ENCODE measurements at regions not wholly inside any gene's neighbourhood (a gene's known extent, or its start where the extent isn't known, plus 50 kb on each side); places are given as distances from the start of the nearest gene placed in this dataset.
A peak's percentile ranks its signal among the peaks of the same experiment; 100 is the strongest.

GRCh38 chr11:27812341-27812740 is 112.1 kb upstream of the BDNF start:
- DNase-seq (ENCODE audit: low read depth): no peak
- no peak for TF ChIP-seq CTCF (conservative IDR thresholded peaks at IDR 0.05; ENCODE audit: control insufficient read depth, insufficient read depth, low read depth, low read length)
- no peak overlapping the region for H3K4me3 ChIP-seq (ENCODE audit: control insufficient read depth, low read depth, low read length)

GRCh38 chr11:27807596-27807995 is 107.3 kb upstream of the BDNF start:
- no peak for TF ChIP-seq CTCF (conservative IDR thresholded peaks at IDR 0.05; ENCODE audit: control insufficient read depth, insufficient read depth, low read depth, low read length)
- DNase-seq (ENCODE audit: low read depth): peak; percentile 31
- no peak overlapping the region for H3K4me3 ChIP-seq (ENCODE audit: control insufficient read depth, low read depth, low read length)

- DNase-seq (ENCODE audit: low read depth): no peak
- H3K4me3 ChIP-seq (ENCODE audit: control insufficient read depth, low read depth, low read length): no peak overlapping the region
- TF ChIP-seq CTCF (conservative IDR thresholded peaks at IDR 0.05; ENCODE audit: control insufficient read depth, insufficient read depth, low read depth, low read length): no peak
Observed at GRCh38 chr11:27806122-27806521, 105.9 kb upstream of the BDNF start.

- DNase-seq (ENCODE audit: low read depth): no peak
- no peak for TF ChIP-seq CTCF (conservative IDR thresholded peaks at IDR 0.05; ENCODE audit: control insufficient read depth, insufficient read depth, low read depth, low read length)
- no peak overlapping the region for H3K4me3 ChIP-seq (ENCODE audit: control insufficient read depth, low read depth, low read length)
Observed at GRCh38 chr11:27795955-27796861, 96.0 kb upstream of the BDNF start.

DNA sequence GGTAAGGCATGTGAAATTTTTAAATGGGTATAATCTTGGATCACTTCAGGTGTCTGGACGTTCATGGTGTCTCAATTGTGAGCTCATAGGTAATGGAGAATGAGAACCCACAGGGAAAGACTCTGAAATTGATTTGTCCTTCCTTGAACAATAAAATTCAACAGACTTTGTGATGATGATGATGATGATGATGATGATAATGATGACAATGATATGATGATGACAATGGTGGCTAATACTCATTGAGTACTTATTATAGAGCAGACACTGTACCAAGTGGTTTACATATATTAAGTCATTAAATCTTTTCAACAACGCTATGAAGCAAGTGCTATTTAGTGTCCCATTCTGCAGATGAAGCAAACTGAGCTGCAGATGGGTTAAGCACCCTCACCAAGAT is 86.6 kb upstream of the BDNF start:
- no peak overlapping the region for H3K4me3 ChIP-seq (ENCODE audit: control insufficient read depth, low read depth, low read length)
- TF ChIP-seq CTCF (conservative IDR thresholded peaks at IDR 0.05; ENCODE audit: control insufficient read depth, insufficient read depth, low read depth, low read length): no peak
- DNase-seq (ENCODE audit: low read depth): no peak

DNA sequence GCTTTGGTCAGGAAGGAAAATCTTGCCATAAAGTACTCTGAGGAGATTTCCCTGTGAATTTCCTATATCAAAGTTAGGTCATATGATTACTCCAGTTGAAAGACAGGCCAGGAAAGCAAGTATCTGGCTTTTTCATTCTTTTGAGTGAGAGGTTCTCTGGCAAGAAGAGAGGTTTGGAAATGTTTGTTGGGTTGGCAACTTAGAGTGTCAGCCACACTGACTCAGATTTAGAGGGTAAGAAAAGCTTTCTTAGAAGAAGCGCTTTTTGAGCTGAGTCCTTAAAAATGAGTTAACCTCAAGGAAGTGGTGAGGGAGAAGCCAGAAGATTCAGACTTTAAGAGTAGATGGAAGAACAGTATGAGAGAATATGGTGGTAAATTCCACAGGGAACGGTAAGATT is 86.1 kb upstream of the BDNF start:
- DNase-seq (ENCODE audit: low read depth): no peak
- H3K4me3 ChIP-seq (ENCODE audit: control insufficient read depth, low read depth, low read length): no peak overlapping the region
- no peak for TF ChIP-seq CTCF (conservative IDR thresholded peaks at IDR 0.05; ENCODE audit: control insufficient read depth, insufficient read depth, low read depth, low read length)

Measured in fibroblast of mammary gland (primary cell).